RWPE2 (cell line): ENCODE measurements at regions not wholly inside any gene's neighbourhood (a gene's known extent, or its start where the extent isn't known, plus 50 kb on each side); places are given as distances from the start of the nearest gene placed in this dataset.

Source experiments
- ATAC-seq: fragments of 200-7000 bp; cut with Tn5 transposase; 3 replicates; pipeline ENCODE4 v1.9.1; 2021; ENCODE audit warnings: low read depth
- DNase-seq: peaks from one replicate; pipeline ENCODE4 v3.0.0-alpha.2; 2020; ENCODE audit warnings: low spot score
- H3K27ac ChIP-seq: fragments of 450-650 bp; 2 replicates; pipeline ENCODE4 v1.5.1; 2017; ENCODE audit warnings: mild to moderate bottlenecking; ENCODE audit not compliant: poor library complexity, severe bottlenecking
- H3K27me3 ChIP-seq: fragments of 250-450 bp; sonication (Bioruptor Pico); 2 replicates; pipeline ENCODE4 v1.5.1; 2021; ENCODE audit warnings: mild to moderate bottlenecking, moderate library complexity; ENCODE audit not compliant: insufficient read depth, poor library complexity, severe bottlenecking
- H3K36me3 ChIP-seq: fragments of 250-450 bp; sonication (Bioruptor Pico); 2 replicates; pipeline ENCODE4 v1.5.1; 2020; ENCODE audit warnings: low read depth, mild to moderate bottlenecking, moderate library complexity
- H3K4me1 ChIP-seq: fragments of 250-450 bp; sonication (Bioruptor Pico); 2 replicates; pipeline ENCODE4 v1.5.1; 2021; ENCODE audit warnings: mild to moderate bottlenecking, moderate library complexity; ENCODE audit not compliant: insufficient read depth, poor library complexity, severe bottlenecking
- H3K4me3 ChIP-seq: fragments of 250-450 bp; sonication (Bioruptor Pico); 2 replicates; pipeline ENCODE4 v1.5.1; 2021; ENCODE audit warnings: mild to moderate bottlenecking, moderate library complexity; ENCODE audit not compliant: severe bottlenecking
- H3K9me3 ChIP-seq: fragments of 250-450 bp; sonication (Bioruptor Pico); 2 replicates; pipeline ENCODE4 v1.5.1; 2021; ENCODE audit warnings: mild to moderate bottlenecking, moderate library complexity; ENCODE audit not compliant: severe bottlenecking
- CTCF ChIP-seq: fragments of 450-650 bp; IDR thresholded peaks from one replicate; pipeline ENCODE4 v1.5.1; 2017; ENCODE audit warnings: mild to moderate bottlenecking, moderate library complexity; ENCODE audit not compliant: poor library complexity, severe bottlenecking

- peak; percentile 90 for TF ChIP-seq CTCF
- Histone ChIP-seq H3K4me3 (no peak overlapping the region), H3K9me3 (no peaks in the 10 kb centered on the region), H3K36me3 (no peaks in the 10 kb centered on the region), H3K27me3 (no peaks in the 10 kb centered on the region), H3K27ac (no peak overlapping the region), H3K4me1 (peaks cover 16% of the 10 kb centered on the region)
- DNase-seq: no peak
- ATAC-seq: peak; percentile 68
These were observed 556.8 kb downstream of the PTPRU start for GRCh38 chr1:29793101-29793546.

GRCh38 chr1:29789910-29790247 lies 553.6 kb downstream of the PTPRU start:
- Histone ChIP-seq H3K4me3 (no peak overlapping the region), H3K36me3 (no peaks in the 10 kb centered on the region), H3K27ac (peak overlapping the region; percentile 59), H3K9me3 (no peaks in the 10 kb centered on the region), H3K27me3 (no peaks in the 10 kb centered on the region), H3K4me1 (peaks cover 16% of the 10 kb centered on the region)
- ATAC-seq: no peak; the same call in 2 of the 3 replicates
- DNase-seq: no peak
- TF ChIP-seq CTCF: no peak

GRCh38 chr1:29789221-29789909 lies 553.0 kb downstream of the PTPRU start:
- TF ChIP-seq CTCF: no peak
- Histone ChIP-seq H3K27ac (peak overlapping the region; percentile 59), H3K36me3 (no peaks in the 10 kb centered on the region), H3K4me1 (peaks cover 16% of the 10 kb centered on the region), H3K4me3 (no peak overlapping the region), H3K9me3 (no peaks in the 10 kb centered on the region), H3K27me3 (no peaks in the 10 kb centered on the region)
- peak; percentile 71 for ATAC-seq
- DNase-seq: no peak

- no peaks in the 10 kb centered on the region for H3K27me3 ChIP-seq
- H3K27ac ChIP-seq: no peak overlapping the region
- H3K36me3 ChIP-seq: no peaks in the 10 kb centered on the region
- H3K4me1 ChIP-seq: peaks cover 16% of the 10 kb centered on the region
- H3K9me3 ChIP-seq: no peaks in the 10 kb centered on the region
- H3K4me3 ChIP-seq: no peak overlapping the region
- no peak for ATAC-seq
- TF ChIP-seq CTCF: no peak
- DNase-seq: no peak
These were observed 550.7 kb downstream of the PTPRU start for GRCh38 chr1:29786791-29787732.

- no peaks in the 10 kb centered on the region for H3K36me3 ChIP-seq
- peaks cover 16% of the 10 kb centered on the region for H3K4me1 ChIP-seq
- H3K27me3 ChIP-seq: no peaks in the 10 kb centered on the region
- H3K4me3 ChIP-seq: no peak overlapping the region
- H3K27ac ChIP-seq: no peak overlapping the region
- DNase-seq: no peak
- TF ChIP-seq CTCF: no peak
- no peaks in the 10 kb centered on the region for H3K9me3 ChIP-seq
- ATAC-seq: no peak
These were observed 549.9 kb downstream of the PTPRU start for GRCh38 chr1:29786195-29786594.
